GM12864 (cell line): ENCODE measurements at regions not wholly inside any gene's neighbourhood (a gene's known extent, or its start where the extent isn't known, plus 50 kb on each side); places are given as distances from the start of the nearest gene placed in this dataset.
A peak's percentile ranks its signal among the peaks of the same experiment; 100 is the strongest.

ENCODE experiments used
- DNase-seq: peaks from one replicate; pipeline ENCODE4 v3.0.0-alpha.2; 2011; ENCODE audit warnings: low read depth
- H3K4me3 ChIP-seq: 2 replicates; pipeline ENCODE4 v1.5.1; 2011; ENCODE audit warnings: mild to moderate bottlenecking, low read depth, low read length, control low read depth
- CTCF ChIP-seq: IDR thresholded peaks from 2 replicates; pipeline ENCODE4 v1.5.1; 2011; ENCODE audit warnings: low read depth, mild to moderate bottlenecking, moderate library complexity, low read length, control low read depth, inconsistent platforms; ENCODE audit errors: missing control alignments

GRCh38 chr13:22735011-22735995 is 445.5 kb upstream of the SGCG start:
- H3K4me3 ChIP-seq = no peak overlapping the region
- TF ChIP-seq CTCF = no peak

GRCh38 chr13:22736084-22736767 is 444.6 kb upstream of the SGCG start:
- H3K4me3 ChIP-seq = no peak overlapping the region
- DNase-seq = no peak
- no peak for TF ChIP-seq CTCF

More at GRCh38 chr13:22735011-22735995, 445.5 kb upstream of the SGCG start:
- no peak for DNase-seq

DNA sequence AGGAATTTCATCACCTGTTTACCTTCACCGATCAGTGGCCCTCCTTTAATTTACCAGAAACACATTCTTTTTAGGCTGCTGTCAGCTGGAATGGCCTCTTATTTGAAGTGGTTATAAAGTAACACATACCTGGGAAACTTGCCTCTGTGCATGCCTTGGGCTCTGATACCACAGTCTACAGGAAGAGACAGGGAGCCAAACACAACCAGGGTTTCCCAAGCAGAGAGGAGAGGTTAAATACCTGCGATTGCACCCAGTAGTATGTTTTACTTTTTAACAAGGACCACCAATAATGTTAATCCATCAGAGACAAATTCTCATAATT is 444.0 kb upstream of the SGCG start:
- no peak overlapping the region for H3K4me3 ChIP-seq
- TF ChIP-seq CTCF = no peak
- no peak for DNase-seq

- no peak for TF ChIP-seq CTCF
- H3K4me3 ChIP-seq = no peak overlapping the region
- no peak for DNase-seq
Observed at GRCh38 chr13:22738357-22738756, 442.4 kb upstream of the SGCG start.

DNA sequence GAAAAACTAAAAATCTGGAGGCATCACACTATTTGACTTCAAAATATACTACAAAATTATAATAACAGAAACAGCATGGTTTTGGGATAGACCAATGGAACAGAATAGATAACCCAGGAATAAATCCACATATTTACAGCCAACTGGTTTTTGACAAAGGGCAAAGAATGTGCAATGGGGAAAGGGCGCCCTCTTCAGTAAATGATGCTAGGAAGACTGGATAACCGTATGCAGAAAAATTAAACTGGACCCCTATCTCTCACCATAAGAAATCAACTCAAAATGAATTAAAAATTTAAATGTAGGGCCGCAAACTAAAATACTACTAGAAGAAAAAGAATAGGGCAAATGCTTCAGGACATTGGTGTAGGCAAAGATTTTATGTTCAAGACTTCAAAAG is 440.5 kb upstream of the SGCG start:
- DNase-seq = no peak
- H3K4me3 ChIP-seq = no peak overlapping the region
- peak; percentile 12 for TF ChIP-seq CTCF

- DNase-seq = no peak
- H3K4me3 ChIP-seq = no peak overlapping the region
- no peak for TF ChIP-seq CTCF
Observed at GRCh38 chr13:22744688-22745452, 435.9 kb upstream of the SGCG start.
